HEK293T (cell line): ENCODE measurements at regions not wholly inside any gene's neighbourhood (a gene's known extent, or its start where the extent isn't known, plus 50 kb on each side); places are given as distances from the start of the nearest gene placed in this dataset.

Experiments used
- FOXK2 ChIP-seq: fragments of 450-650 bp; IDR thresholded peaks from 2 replicates; pipeline ENCODE4 v1.6.1; 2016; ENCODE audit warnings: mild to moderate bottlenecking
- NFRKB ChIP-seq: fragments of 450-650 bp; IDR thresholded peaks from 2 replicates; pipeline ENCODE4 v1.6.1; 2016; ENCODE audit warnings: mild to moderate bottlenecking, moderate library complexity
- TARDBP ChIP-seq: fragments of 450-650 bp; IDR thresholded peaks from 2 replicates; pipeline ENCODE4 v1.6.1; 2016

GRCh38 chr10:90141791-90142190, 440.4 kb downstream of the KIF20B start:
- no peak for TF ChIP-seq FOXK2
- TF ChIP-seq NFRKB, result no peak
- TF ChIP-seq TARDBP, result no peak
